ENCODE measurements at regions not wholly inside any gene's neighbourhood (a gene's known extent, or its start where the extent isn't known, plus 50 kb on each side); places are given as distances from the start of the nearest gene placed in this dataset.

- BruUV-seq (replicated peaks): no TSS peak
- Mint-ChIP-seq H3K4me3 (ENCODE audit: unreplicated experiment) (no peak overlapping the region), H3K36me3 (ENCODE audit: insufficient read depth, unreplicated experiment) (no peaks in the 10 kb centered on the region), H3K27me3 (ENCODE audit: insufficient read depth, unreplicated experiment) (no peaks in the 10 kb centered on the region), H3K4me1 (ENCODE audit: low read depth, unreplicated experiment) (no peaks in the 10 kb centered on the region), H3K27ac (ENCODE audit: unreplicated experiment) (no peak overlapping the region), H3K9me3 (ENCODE audit: unreplicated experiment) (no peaks in the 10 kb centered on the region)
- no peak for TF ChIP-seq CTCF (IDR thresholded peaks at IDR 0.05; ENCODE audit: insufficient read depth in 1 of 2, low read depth in 1 of 2, low read length in 1 of 2, severe bottlenecking in 1 of 2, unreplicated experiment in 1 of 2)
- intact Hi-C loops (cut with micrococcal nuclease; ENCODE audit: unreplicated experiment): no loop called here
- no peak overlapping the region for H3K4me3 ChIP-seq (ENCODE audit: low read depth, low read length)
- H3K27me3 ChIP-seq (replicated peaks; ENCODE audit: control insufficient read depth, insufficient read depth, low read length): no peaks in the 10 kb centered on the region
- no peaks in the 10 kb centered on the region for H3K36me3 ChIP-seq (ENCODE audit: control insufficient read depth, insufficient read depth, low read length)
- CTCF ChIA-PET: no interaction called here
- DNase-seq: no peak
- no peaks in the 10 kb centered on the region for H3K9me3 ChIP-seq
- POLR2A ChIA-PET: no interaction called here
- no peaks in the 10 kb centered on the region for H3K4me1 ChIP-seq
These were observed 62.7 kb upstream of the DOCK10 start for GRCh38 chr2:225104971-225105370.

GRCh38 chr2:225104321-225104720 lies 62.1 kb upstream of the DOCK10 start:
- TF ChIP-seq CTCF (IDR thresholded peaks at IDR 0.05; ENCODE audit: insufficient read depth in 1 of 2, low read depth in 1 of 2, low read length in 1 of 2, severe bottlenecking in 1 of 2, unreplicated experiment in 1 of 2): no peak
- no peak for DNase-seq
- no peaks in the 10 kb centered on the region for H3K36me3 Mint-ChIP-seq (ENCODE audit: insufficient read depth, unreplicated experiment)
- CTCF ChIA-PET: no interaction called here
- H3K4me3 Mint-ChIP-seq (ENCODE audit: unreplicated experiment): no peak overlapping the region
- POLR2A ChIA-PET: no interaction called here
- no peaks in the 10 kb centered on the region for H3K27me3 ChIP-seq (replicated peaks; ENCODE audit: control insufficient read depth, insufficient read depth, low read length)
- H3K4me3 ChIP-seq (ENCODE audit: low read depth, low read length): no peak overlapping the region
- no peak overlapping the region for H3K27ac Mint-ChIP-seq (ENCODE audit: unreplicated experiment)
- no TSS peak for BruUV-seq (replicated peaks)
- H3K9me3 ChIP-seq: no peaks in the 10 kb centered on the region
- no peaks in the 10 kb centered on the region for H3K4me1 Mint-ChIP-seq (ENCODE audit: low read depth, unreplicated experiment)
- no peaks in the 10 kb centered on the region for H3K9me3 Mint-ChIP-seq (ENCODE audit: unreplicated experiment)
- no peaks in the 10 kb centered on the region for H3K4me1 ChIP-seq
- intact Hi-C loops (cut with micrococcal nuclease; ENCODE audit: unreplicated experiment): no loop called here
- H3K36me3 ChIP-seq (ENCODE audit: control insufficient read depth, insufficient read depth, low read length): no peaks in the 10 kb centered on the region
- H3K27me3 Mint-ChIP-seq (ENCODE audit: insufficient read depth, unreplicated experiment): no peaks in the 10 kb centered on the region

- no peak overlapping the region for H3K4me3 Mint-ChIP-seq (ENCODE audit: unreplicated experiment)
- no peak for DNase-seq
- no peak overlapping the region for H3K27ac Mint-ChIP-seq (ENCODE audit: unreplicated experiment)
- intact Hi-C loops (cut with micrococcal nuclease; ENCODE audit: unreplicated experiment): no loop called here
- H3K36me3 Mint-ChIP-seq (ENCODE audit: insufficient read depth, unreplicated experiment): no peaks in the 10 kb centered on the region
- H3K27me3 ChIP-seq (replicated peaks; ENCODE audit: control insufficient read depth, insufficient read depth, low read length): no peaks in the 10 kb centered on the region
- CTCF ChIA-PET: no interaction called here
- H3K4me1 ChIP-seq: no peaks in the 10 kb centered on the region
- POLR2A ChIA-PET: no interaction called here
- no peak for TF ChIP-seq CTCF (IDR thresholded peaks at IDR 0.05; ENCODE audit: insufficient read depth in 1 of 2, low read depth in 1 of 2, low read length in 1 of 2, severe bottlenecking in 1 of 2, unreplicated experiment in 1 of 2)
- no peaks in the 10 kb centered on the region for H3K9me3 Mint-ChIP-seq (ENCODE audit: unreplicated experiment)
- no peaks in the 10 kb centered on the region for H3K9me3 ChIP-seq
- no peaks in the 10 kb centered on the region for H3K36me3 ChIP-seq (ENCODE audit: control insufficient read depth, insufficient read depth, low read length)
- no peaks in the 10 kb centered on the region for H3K4me1 Mint-ChIP-seq (ENCODE audit: low read depth, unreplicated experiment)
- H3K4me3 ChIP-seq (ENCODE audit: low read depth, low read length): no peak overlapping the region
- BruUV-seq (replicated peaks): no TSS peak
- no peaks in the 10 kb centered on the region for H3K27me3 Mint-ChIP-seq (ENCODE audit: insufficient read depth, unreplicated experiment)
These were observed 61.5 kb upstream of the DOCK10 start for GRCh38 chr2:225103737-225104141.
